Gastrocnemius medialis (tissue), 4 donors: ENCODE measurements at regions not wholly inside any gene's neighbourhood (a gene's known extent, or its start where the extent isn't known, plus 50 kb on each side); places are given as distances from the start of the nearest gene placed in this dataset.
"Not testable (repeated sequence)": the region's sequence is repeated elsewhere in the genome, so short reads cannot be mapped to it uniquely, and the experiment has no call there.

Experiments
- ATAC-seq, 2 donors: fragments of 150-250 bp; one replicate each; pipeline ENCODE4 v1.9.1; 2016
- DNase-seq, 2 donors: peaks; one replicate each; pipeline ENCODE4 v3.0.0-alpha.2; 2019
- H3K27ac ChIP-seq, 4 donors: fragments of 200-600 bp; sonication (generic); 1 replicate in 1 of 4; 2 replicates in 3 of 4; pipeline ENCODE4 v1.5.1; 2016 to 2018; ENCODE audit warnings: mild to moderate bottlenecking in 2 of 4, moderate library complexity in 1 of 4
- H3K27me3 ChIP-seq, 3 donors: fragments of 200-600 bp; sonication (generic) in 2 of 3; 1 replicate in 1 of 3; 2 replicates in 2 of 3; pipeline versions ENCODE4 v1.5.1 to v1.6.0; 2016 to 2019; ENCODE audit warnings: mild to moderate bottlenecking in 1 of 3, moderate library complexity in 1 of 3
- H3K36me3 ChIP-seq, 2 donors: fragments of 200-600 bp; sonication (generic) in 1 of 2; one replicate each; pipeline ENCODE4 v1.5.1; 2017 to 2018
- H3K4me1 ChIP-seq, 2 donors: fragments of 200-600 bp; sonication (generic) in 1 of 2; one replicate each; pipeline ENCODE4 v1.5.1; 2016 to 2017; ENCODE audit warnings: mild to moderate bottlenecking in 2 of 2
- H3K4me3 ChIP-seq, 4 donors: fragments of 200-600 bp; sonication (generic) in 3 of 4; 1 replicate in 1 of 4; 2 replicates in 3 of 4; pipeline ENCODE4 v1.5.1; 2016 to 2019; ENCODE audit warnings: mild to moderate bottlenecking in 2 of 4
- H3K9me3 ChIP-seq, 3 donors: fragments of 200-600 bp; sonication (generic) in 2 of 3; 1 replicate in 1 of 3; 2 replicates in 2 of 3; pipeline ENCODE4 v1.5.1; 2016 to 2019
- POLR2A ChIP-seq, 2 donors: fragments of 450-650 bp; IDR thresholded peaks; one replicate each; pipeline ENCODE4 v1.6.1; 2017; ENCODE audit warnings: antibody characterized with exemption in 2 of 2, mild to moderate bottlenecking in 2 of 2, moderate library complexity in 2 of 2
- in situ Hi-C, 4 donors: fragments of 200-750 bp; cut with MboI; loops; one replicate each; pipeline versions ENCODE4 v1.15.0 to v1.8.0; 2017; ENCODE audit warnings: low sequenced_read_pairs in 4 of 4
- intact Hi-C: fragments of 100-400 bp; cut with DNase I; formaldehyde crosslinking; loops from one replicate; pipeline ENCODE4 v1.15.1; 2023; ENCODE audit warnings: low total_unique reads
- TF ChIP-seq, protein P1 (sequence below), 5 experiments: fragments of 450-650 bp in 3 of 5; fragments of 200-600 bp in 2 of 5; sonication (generic) in 2 of 5; IDR thresholded peaks in 4 of 5; conservative IDR thresholded peaks in 1 of 5; 1 replicate in 4 of 5; 2 replicates in 1 of 5; pipeline ENCODE4 v1.5.1; 2016 to 2019; ENCODE audit warnings: antibody characterized with exemption in 5 of 5, mild to moderate bottlenecking in 3 of 5, moderate library complexity in 3 of 5

DNA sequence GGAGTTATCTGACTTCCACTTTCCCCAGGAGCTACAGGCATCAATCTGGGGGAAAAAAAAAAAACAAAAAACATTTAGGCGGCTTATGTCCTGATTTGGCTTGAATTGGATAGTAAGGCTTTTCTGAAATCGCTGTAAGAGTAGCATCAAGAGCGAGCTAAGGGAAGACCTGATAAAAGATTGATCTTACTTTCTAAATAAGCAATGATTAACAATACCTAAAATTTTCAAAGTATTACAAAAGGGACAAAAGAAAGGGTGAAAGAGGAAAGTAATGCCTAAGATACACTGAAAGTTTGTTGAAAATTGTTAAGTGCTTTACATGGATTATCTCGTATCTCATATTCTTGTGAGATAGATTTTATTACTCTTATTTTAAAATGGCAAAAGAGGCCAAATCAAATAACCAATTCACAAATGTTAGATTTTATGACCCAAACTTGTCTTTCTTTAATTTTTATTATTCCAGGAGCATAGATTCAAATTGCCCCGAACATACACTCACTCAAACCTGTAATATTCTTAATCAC lies 106.4 kb upstream of the PRSS16 start:
- intact Hi-C loops (no loop called here), in situ Hi-C loops (loop anchor here in 3 of 4 donors (25.0 kb wide), 4 partner anchors 854 to 1104 kb away; a partner anchor contains a TSS)
- Histone ChIP-seq H3K27me3 (peaks cover 13 to 37% (median 14%) of the 10 kb centered on the region in 3 donors), H3K4me1 (peaks cover 0 to 7% of the 10 kb centered on the region in 2 donors), H3K4me3 (no peak overlapping the region), H3K9me3 (no peaks in the 10 kb centered on the region), H3K36me3 (no peaks in the 10 kb centered on the region), H3K27ac (no peak overlapping the region)
- TF ChIP-seq, protein P1, sequence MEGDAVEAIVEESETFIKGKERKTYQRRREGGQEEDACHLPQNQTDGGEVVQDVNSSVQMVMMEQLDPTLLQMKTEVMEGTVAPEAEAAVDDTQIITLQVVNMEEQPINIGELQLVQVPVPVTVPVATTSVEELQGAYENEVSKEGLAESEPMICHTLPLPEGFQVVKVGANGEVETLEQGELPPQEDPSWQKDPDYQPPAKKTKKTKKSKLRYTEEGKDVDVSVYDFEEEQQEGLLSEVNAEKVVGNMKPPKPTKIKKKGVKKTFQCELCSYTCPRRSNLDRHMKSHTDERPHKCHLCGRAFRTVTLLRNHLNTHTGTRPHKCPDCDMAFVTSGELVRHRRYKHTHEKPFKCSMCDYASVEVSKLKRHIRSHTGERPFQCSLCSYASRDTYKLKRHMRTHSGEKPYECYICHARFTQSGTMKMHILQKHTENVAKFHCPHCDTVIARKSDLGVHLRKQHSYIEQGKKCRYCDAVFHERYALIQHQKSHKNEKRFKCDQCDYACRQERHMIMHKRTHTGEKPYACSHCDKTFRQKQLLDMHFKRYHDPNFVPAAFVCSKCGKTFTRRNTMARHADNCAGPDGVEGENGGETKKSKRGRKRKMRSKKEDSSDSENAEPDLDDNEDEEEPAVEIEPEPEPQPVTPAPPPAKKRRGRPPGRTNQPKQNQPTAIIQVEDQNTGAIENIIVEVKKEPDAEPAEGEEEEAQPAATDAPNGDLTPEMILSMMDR (IDR thresholded peaks at IDR 0.05 in 4 of 5, conservative IDR thresholded peaks at IDR 0.05 in 1 of 5) = no peak
- no peak for TF ChIP-seq POLR2A (IDR thresholded peaks at IDR 0.05)
- DNase-seq (no peak), ATAC-seq (no peak)

DNA sequence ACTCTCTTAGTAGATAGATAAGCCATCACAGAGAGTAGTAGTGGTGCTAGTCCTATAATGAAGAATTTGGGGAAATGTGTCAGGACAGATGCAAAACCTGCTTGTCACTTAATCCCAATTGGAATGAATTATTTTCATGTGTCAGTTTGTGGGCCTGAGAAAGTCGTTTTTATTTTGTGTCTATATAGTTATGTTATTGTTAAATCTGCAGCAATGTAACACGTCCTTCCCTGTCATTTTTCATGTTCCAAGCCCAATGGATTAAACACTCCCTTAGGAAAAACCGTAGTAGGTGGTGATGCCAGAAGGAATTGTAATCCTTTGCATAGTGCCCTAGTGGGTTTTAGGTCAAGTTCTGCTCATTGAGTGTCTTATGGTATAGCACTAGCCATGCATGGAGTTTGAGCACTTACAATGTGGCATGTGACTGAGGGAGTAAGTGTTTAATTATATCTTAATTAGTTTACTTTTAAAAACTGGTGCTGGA lies 105.9 kb upstream of the PRSS16 start:
- TF ChIP-seq POLR2A (IDR thresholded peaks at IDR 0.05) = no peak
- TF ChIP-seq, protein P1 (IDR thresholded peaks at IDR 0.05 in 4 of 5, conservative IDR thresholded peaks at IDR 0.05 in 1 of 5) = no peak
- H3K9me3 ChIP-seq = no peaks in the 10 kb centered on the region
- intact Hi-C loops (no loop called here), in situ Hi-C loops (loop anchor here in 3 of 4 donors (25.0 kb wide), 4 partner anchors 854 to 1104 kb away; a partner anchor contains a TSS)
- ATAC-seq = no peak
- peaks cover 0 to 7% of the 10 kb centered on the region in 2 donors for H3K4me1 ChIP-seq
- DNase-seq = no peak
- H3K36me3 ChIP-seq = no peaks in the 10 kb centered on the region
- no peak overlapping the region for H3K27ac ChIP-seq
- peaks cover 16 to 40% (median 18%) of the 10 kb centered on the region in 3 donors for H3K27me3 ChIP-seq
- H3K4me3 ChIP-seq = no peak overlapping the region

DNA sequence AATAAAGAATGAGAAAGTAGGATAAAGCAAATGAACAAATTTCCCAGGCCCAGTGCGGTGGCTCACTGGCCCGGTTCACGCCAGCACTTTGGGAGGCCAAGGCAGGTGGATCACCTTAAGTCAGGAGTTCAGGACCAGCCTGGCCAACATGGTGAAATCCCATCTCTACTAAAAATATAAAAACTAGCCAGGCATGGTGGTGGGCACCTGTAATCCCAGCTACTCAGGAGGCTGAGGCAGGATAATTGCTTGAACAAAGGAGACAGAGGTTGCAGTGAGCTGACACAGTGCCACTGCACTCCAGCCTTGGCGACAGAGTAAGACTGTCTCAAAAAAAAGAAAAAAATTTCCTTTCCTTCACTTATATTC lies 104.5 kb upstream of the PRSS16 start:
- H3K27ac ChIP-seq, ATAC-seq, H3K9me3 ChIP-seq, H3K36me3 ChIP-seq, DNase-seq, H3K4me3 ChIP-seq, H3K4me1 ChIP-seq, intact Hi-C loops: not testable (repeated sequence)
- H3K27me3 ChIP-seq = peaks cover 18 to 48% (median 20%) of the 10 kb centered on the region in 3 donors
- in situ Hi-C loops = loop anchor here in 3 of 4 donors (25.0 kb wide), 4 partner anchors 856 to 1106 kb away; a partner anchor contains a TSS

DNA sequence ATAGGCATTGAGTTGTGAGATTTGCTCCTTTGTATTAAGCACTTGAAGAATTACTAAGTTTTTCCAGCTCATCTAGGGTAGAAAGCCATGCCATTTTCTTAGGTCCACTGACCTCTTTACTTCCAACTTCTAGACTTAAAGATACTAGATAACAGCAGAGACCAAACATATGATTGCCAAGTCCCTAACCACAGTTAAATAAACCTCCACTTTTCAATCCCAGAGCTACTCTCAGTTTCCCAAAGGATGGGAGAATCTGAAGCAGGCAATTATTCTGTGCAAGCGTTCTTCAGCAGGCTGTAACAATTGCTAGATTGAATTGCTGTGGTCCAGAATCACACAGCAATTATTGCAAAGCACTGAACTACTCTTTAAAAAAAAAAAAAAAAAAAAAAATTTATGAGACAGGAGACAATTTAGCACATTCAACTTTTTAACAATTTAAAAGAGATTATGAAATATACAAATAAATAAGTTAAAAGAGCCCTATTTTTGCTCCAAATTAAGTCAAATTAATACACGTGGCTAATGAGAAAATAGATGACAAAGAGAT lies 104.0 kb upstream of the PRSS16 start:
- Histone ChIP-seq H3K4me3 (no peak overlapping the region), H3K9me3 (no peaks in the 10 kb centered on the region), H3K27ac (no peak overlapping the region), H3K36me3 (no peaks in the 10 kb centered on the region), H3K4me1 (peaks cover 0 to 7% of the 10 kb centered on the region in 2 donors), H3K27me3 (peaks cover 18 to 48% (median 20%) of the 10 kb centered on the region in 3 donors)
- ATAC-seq (no peak), DNase-seq (no peak)
- TF ChIP-seq, protein P1 (IDR thresholded peaks at IDR 0.05 in 4 of 5, conservative IDR thresholded peaks at IDR 0.05 in 1 of 5) = no peak
- TF ChIP-seq POLR2A (IDR thresholded peaks at IDR 0.05) = no peak
- in situ Hi-C loops = loop anchor here in 3 of 4 donors (25.0 kb wide), 4 partner anchors 856 to 1106 kb away; a partner anchor contains a TSS
- intact Hi-C loops = no loop called here

DNA sequence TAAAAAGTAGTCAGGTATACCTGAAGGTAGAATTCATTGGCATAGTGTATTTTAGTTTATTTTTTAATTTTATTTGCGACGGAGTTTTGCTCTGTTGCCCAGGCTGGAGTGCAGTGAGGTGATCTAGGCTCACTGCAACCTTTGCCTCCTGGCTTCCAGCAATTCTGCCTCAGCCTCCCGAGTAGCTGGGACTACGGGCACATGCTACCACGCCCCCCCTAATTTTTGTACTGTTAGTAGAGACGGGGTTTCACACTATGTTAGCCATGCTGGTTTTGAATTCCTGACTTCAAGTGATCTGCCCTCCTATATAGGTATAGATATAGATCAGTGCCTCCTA lies 102.8 kb upstream of the PRSS16 start:
- DNase-seq = no peak
- Histone ChIP-seq H3K27me3 (peaks cover 18 to 42% (median 20%) of the 10 kb centered on the region in 3 donors), H3K9me3 (no peaks in the 10 kb centered on the region), H3K4me1 (peaks cover 0 to 7% of the 10 kb centered on the region in 2 donors), H3K27ac (no peak overlapping the region), H3K36me3 (no peaks in the 10 kb centered on the region), H3K4me3 (no peak overlapping the region)
- TF ChIP-seq, protein P1 (IDR thresholded peaks at IDR 0.05 in 4 of 5, conservative IDR thresholded peaks at IDR 0.05 in 1 of 5) = no peak
- no peak for TF ChIP-seq POLR2A (IDR thresholded peaks at IDR 0.05)
- no peak for ATAC-seq
- in situ Hi-C loops (loop anchor here in 3 of 4 donors (25.0 kb wide), 4 partner anchors 857 to 1107 kb away; a partner anchor contains a TSS), intact Hi-C loops (no loop called here)
